ENCODE measurements at regions not wholly inside any gene's neighbourhood (a gene's known extent, or its start where the extent isn't known, plus 50 kb on each side); places are given as distances from the start of the nearest gene placed in this dataset.
A peak's percentile ranks its signal among the peaks of the same experiment; 100 is the strongest.

DNA sequence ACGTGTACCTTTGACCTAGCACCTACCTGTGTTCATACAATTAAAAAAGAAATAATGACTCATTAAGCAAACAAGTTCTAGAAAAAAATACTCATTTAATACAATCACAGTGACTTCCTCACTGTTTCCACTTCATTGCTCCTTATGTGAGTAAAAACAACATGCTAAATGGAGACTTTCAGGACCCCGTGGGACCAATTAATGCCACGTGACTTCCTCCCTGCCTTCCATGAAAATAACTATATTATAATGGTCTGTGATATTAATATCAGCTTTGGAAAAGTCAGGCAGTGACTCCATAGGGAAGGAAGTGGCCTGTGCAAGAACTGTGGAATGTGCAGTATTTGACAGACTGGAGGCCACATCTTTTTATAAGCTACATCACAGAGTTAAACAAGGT, 337.8 kb downstream of the HLX start:
- TF ChIP-seq POLR2A (IDR thresholded peaks at IDR 0.05) = no peak
- TF ChIP-seq, protein P1, sequence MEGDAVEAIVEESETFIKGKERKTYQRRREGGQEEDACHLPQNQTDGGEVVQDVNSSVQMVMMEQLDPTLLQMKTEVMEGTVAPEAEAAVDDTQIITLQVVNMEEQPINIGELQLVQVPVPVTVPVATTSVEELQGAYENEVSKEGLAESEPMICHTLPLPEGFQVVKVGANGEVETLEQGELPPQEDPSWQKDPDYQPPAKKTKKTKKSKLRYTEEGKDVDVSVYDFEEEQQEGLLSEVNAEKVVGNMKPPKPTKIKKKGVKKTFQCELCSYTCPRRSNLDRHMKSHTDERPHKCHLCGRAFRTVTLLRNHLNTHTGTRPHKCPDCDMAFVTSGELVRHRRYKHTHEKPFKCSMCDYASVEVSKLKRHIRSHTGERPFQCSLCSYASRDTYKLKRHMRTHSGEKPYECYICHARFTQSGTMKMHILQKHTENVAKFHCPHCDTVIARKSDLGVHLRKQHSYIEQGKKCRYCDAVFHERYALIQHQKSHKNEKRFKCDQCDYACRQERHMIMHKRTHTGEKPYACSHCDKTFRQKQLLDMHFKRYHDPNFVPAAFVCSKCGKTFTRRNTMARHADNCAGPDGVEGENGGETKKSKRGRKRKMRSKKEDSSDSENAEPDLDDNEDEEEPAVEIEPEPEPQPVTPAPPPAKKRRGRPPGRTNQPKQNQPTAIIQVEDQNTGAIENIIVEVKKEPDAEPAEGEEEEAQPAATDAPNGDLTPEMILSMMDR (IDR thresholded peaks at IDR 0.05 in 4 of 5, conservative IDR thresholded peaks at IDR 0.05 in 1 of 5) = no peak
- no peaks in the 10 kb centered on the region for H3K27me3 ChIP-seq
- no peaks in the 10 kb centered on the region for H3K9me3 ChIP-seq
- no peak overlapping the region for H3K4me3 ChIP-seq
- peak; percentile 66 to 73 for ATAC-seq
- H3K36me3 ChIP-seq = no peaks in the 10 kb centered on the region
- H3K27ac ChIP-seq = peak overlapping the region; percentile 17 to 37 (median 18)
- DNase-seq = no peak
- intact Hi-C loops (cut with DNase I; ENCODE audit: low total_unique reads) (no loop called here), in situ Hi-C loops (cut with MboI; ENCODE audit: low sequenced_read_pairs in 4 of 4) (no loop called here)
- no peaks in the 10 kb centered on the region for H3K4me1 ChIP-seq

GRCh38 chr1:221223281-221223680, 344.0 kb downstream of the HLX start:
- no peak overlapping the region for H3K4me3 ChIP-seq
- peaks cover 0 to 2% of the 10 kb centered on the region in 2 donors for H3K4me1 ChIP-seq
- H3K9me3 ChIP-seq = no peaks in the 10 kb centered on the region
- no peaks in the 10 kb centered on the region for H3K36me3 ChIP-seq
- H3K27me3 ChIP-seq = no peaks in the 10 kb centered on the region
- no peak for DNase-seq
- in situ Hi-C loops (cut with MboI; ENCODE audit: low sequenced_read_pairs in 4 of 4) = no loop called here
- TF ChIP-seq POLR2A (IDR thresholded peaks at IDR 0.05) = no peak
- TF ChIP-seq, protein P1 (IDR thresholded peaks at IDR 0.05 in 4 of 5, conservative IDR thresholded peaks at IDR 0.05 in 1 of 5) = no peak
- intact Hi-C loops (cut with DNase I; ENCODE audit: low total_unique reads) = no loop called here
- H3K27ac ChIP-seq = no peak overlapping the region
- no peak for ATAC-seq

GRCh38 chr1:221227460-221227859, 348.2 kb downstream of the HLX start:
- ATAC-seq (no peak), DNase-seq (no peak)
- H3K4me1 ChIP-seq = peaks cover 19% of the 10 kb centered on the region in 2 donors
- intact Hi-C loops (cut with DNase I; ENCODE audit: low total_unique reads) (no loop called here), in situ Hi-C loops (cut with MboI; ENCODE audit: low sequenced_read_pairs in 4 of 4) (no loop called here)
- H3K36me3 ChIP-seq = no peaks in the 10 kb centered on the region
- no peak overlapping the region for H3K4me3 ChIP-seq
- H3K27ac ChIP-seq = no peak overlapping the region
- no peaks in the 10 kb centered on the region for H3K27me3 ChIP-seq
- H3K9me3 ChIP-seq = no peaks in the 10 kb centered on the region
- TF ChIP-seq POLR2A (IDR thresholded peaks at IDR 0.05) = no peak
- TF ChIP-seq, protein P1 (IDR thresholded peaks at IDR 0.05 in 4 of 5, conservative IDR thresholded peaks at IDR 0.05 in 1 of 5) = no peak

DNA sequence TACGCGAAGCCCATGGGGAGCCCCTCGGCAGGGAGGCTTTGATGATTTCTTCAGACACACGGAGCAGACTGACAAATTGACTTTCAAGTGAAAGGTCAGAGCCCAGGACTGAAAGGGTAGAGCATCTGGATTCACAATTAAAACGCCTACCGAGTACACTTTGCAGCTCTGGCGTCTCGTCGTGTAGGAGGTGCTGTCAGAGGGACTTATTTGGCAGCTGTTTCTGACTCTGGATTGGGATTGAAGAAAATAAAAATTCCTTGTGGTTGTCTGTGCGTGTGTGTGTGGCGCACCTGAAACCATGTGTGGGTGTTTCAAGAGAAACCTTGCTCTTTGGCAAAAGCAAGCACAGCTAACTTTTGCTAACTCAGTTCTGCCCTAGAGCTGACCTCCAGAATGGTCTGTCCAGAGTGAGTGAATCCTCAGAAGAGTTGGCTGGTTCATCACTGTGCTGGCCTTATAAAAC, 348.7 kb downstream of the HLX start:
- H3K27ac ChIP-seq = no peak overlapping the region
- peaks cover 19% of the 10 kb centered on the region in 2 donors for H3K4me1 ChIP-seq
- H3K36me3 ChIP-seq = no peaks in the 10 kb centered on the region
- in situ Hi-C loops (cut with MboI; ENCODE audit: low sequenced_read_pairs in 4 of 4) = no loop called here
- no peak overlapping the region for H3K4me3 ChIP-seq
- H3K9me3 ChIP-seq = no peaks in the 10 kb centered on the region
- H3K27me3 ChIP-seq = no peaks in the 10 kb centered on the region
- DNase-seq = no peak
- no peak for ATAC-seq
- intact Hi-C loops (cut with DNase I; ENCODE audit: low total_unique reads) = no loop called here
- no peak for TF ChIP-seq POLR2A (IDR thresholded peaks at IDR 0.05)
- TF ChIP-seq, protein P1 (IDR thresholded peaks at IDR 0.05 in 4 of 5, conservative IDR thresholded peaks at IDR 0.05 in 1 of 5) = no peak

DNA sequence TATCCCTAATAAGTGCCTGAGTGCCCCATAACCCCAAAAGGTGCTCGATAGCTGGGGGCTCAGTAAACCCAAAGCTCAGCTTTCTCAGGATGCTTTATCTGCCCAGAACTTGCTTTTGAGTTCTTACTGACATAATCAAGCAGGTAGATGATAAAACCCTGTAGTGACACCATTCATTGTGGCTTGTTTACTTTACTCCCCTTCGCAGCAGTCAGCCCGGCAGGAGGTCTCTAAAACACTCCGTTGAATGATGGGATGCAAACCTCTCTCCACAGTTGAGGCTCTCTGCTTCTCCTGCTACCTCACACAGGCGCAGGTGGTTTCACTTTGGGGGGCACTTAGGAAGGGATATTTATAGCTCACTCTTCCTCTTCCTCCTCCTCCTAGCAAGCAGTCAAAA, 349.4 kb downstream of the HLX start:
- in situ Hi-C loops (cut with MboI; ENCODE audit: low sequenced_read_pairs in 4 of 4) (no loop called here), intact Hi-C loops (cut with DNase I; ENCODE audit: low total_unique reads) (no loop called here)
- Histone ChIP-seq H3K4me3 (no peak overlapping the region), H3K36me3 (no peaks in the 10 kb centered on the region), H3K4me1 (peaks cover 19% of the 10 kb centered on the region in 2 donors), H3K27ac (no peak overlapping the region), H3K9me3 (no peaks in the 10 kb centered on the region), H3K27me3 (no peaks in the 10 kb centered on the region)
- ATAC-seq = no peak
- no peak for DNase-seq
- TF ChIP-seq, protein P1 (IDR thresholded peaks at IDR 0.05 in 4 of 5, conservative IDR thresholded peaks at IDR 0.05 in 1 of 5) = no peak
- no peak for TF ChIP-seq POLR2A (IDR thresholded peaks at IDR 0.05)
